GM12878 (cell line): ENCODE measurements at regions not wholly inside any gene's neighbourhood (a gene's known extent, or its start where the extent isn't known, plus 50 kb on each side); places are given as distances from the start of the nearest gene placed in this dataset.

ENCODE experiments used
- ATAC-seq: fragments of 200-7000 bp; cut with Tn5 transposase; 3 replicates; pipeline ENCODE4 v1.9.1; 2020; ENCODE audit warnings: mild to moderate bottlenecking, moderate library complexity
- BruUV-seq: library from RNA; stranded (reverse); fragments of 400-500 nt; replicated peaks from 2 replicates; lab custom pipeline; 2021; lab: Mats Ljungman, UMichigan
- CTCF ChIA-PET: fragments of 300-600 bp; sonication (Branson Sonifier 250); formaldehyde crosslinking; extraction: SDS; loops from one replicate; lab custom pipeline; 2021; ENCODE audit warnings: inconsistent platforms; lab: Yijun Ruan, JAX
- POLR2A ChIA-PET: fragments of 350-600 bp; formaldehyde crosslinking; extraction: SDS; loops from one replicate; lab custom pipeline; 2021; ENCODE audit warnings: inconsistent platforms; lab: Charles Lee
- RAD21 ChIA-PET: fragments of 300-600 bp; sonication (Branson Sonifier 250); formaldehyde crosslinking; loops from one replicate; lab custom pipeline; 2023; ENCODE audit warnings: antibody characterized with exemption; ENCODE audit not compliant: unreplicated experiment; lab: Charles Lee
- SMC1A ChIA-PET: fragments of 300-600 bp; sonication (Branson Sonifier 250); formaldehyde crosslinking; loops from one replicate; lab custom pipeline; 2023; ENCODE audit not compliant: unreplicated experiment, uncharacterized antibody; lab: Charles Lee
- DNase-seq: peaks from one replicate; pipeline ENCODE4 v3.0.0-alpha.2; 2011; ENCODE audit warnings: low read depth, low spot score
- FAIRE-seq: peaks from 3 replicates; lab custom pipeline; 2011; peaks lifted over from hg19 to GRCh38; lab: Jason Lieb, UNC
- H2AFZ ChIP-seq: 2 replicates; pipeline ENCODE4 v1.6.0; 2011; ENCODE audit warnings: low read depth, low read length, control low read depth; ENCODE audit not compliant: control insufficient read depth
- H3K27ac ChIP-seq: 2 replicates; pipeline ENCODE4 v1.5.1; 2011; ENCODE audit warnings: control low read depth; ENCODE audit not compliant: control insufficient read depth, insufficient read depth
- H3K27me3 ChIP-seq, 2 experiments: replicated peaks in 1 of 2; 2 replicates each; pipeline versions ENCODE4 v1.6.0 to v1.6.1; 2011; ENCODE audit warnings: low read length in 1 of 2; ENCODE audit not compliant: control insufficient read depth in 2 of 2, insufficient read depth in 2 of 2
- H3K36me3 ChIP-seq, 2 experiments: 2 replicates each; pipeline ENCODE4 v1.5.1; 2011; ENCODE audit warnings: low read length in 1 of 2; ENCODE audit not compliant: control insufficient read depth in 2 of 2, insufficient read depth in 2 of 2
- H3K4me1 ChIP-seq: 2 replicates; pipeline ENCODE4 v1.6.1; 2011; ENCODE audit warnings: mild to moderate bottlenecking, low read length, moderate library complexity, mixed read lengths; ENCODE audit not compliant: control insufficient read depth, insufficient read depth
- H3K4me2 ChIP-seq: 2 replicates; pipeline ENCODE4 v1.6.0; 2011; ENCODE audit warnings: control low read depth; ENCODE audit not compliant: control insufficient read depth, insufficient read depth
- H3K4me3 ChIP-seq: fragments of 200-600 bp; sonication (generic); 2 replicates; pipeline ENCODE4 v1.5.1; 2016
- H3K79me2 ChIP-seq: 2 replicates; pipeline ENCODE4 v1.6.0; 2011; ENCODE audit warnings: low read length; ENCODE audit not compliant: control insufficient read depth, insufficient read depth
- H3K9ac ChIP-seq: 2 replicates; pipeline ENCODE4 v1.8.0; 2011; ENCODE audit warnings: low read length, control low read depth, mixed read lengths; ENCODE audit not compliant: control insufficient read depth, insufficient read depth
- H3K9me3 ChIP-seq: replicated peaks from 3 replicates; pipeline ENCODE4 v1.5.1; 2011; ENCODE audit warnings: mild to moderate bottlenecking, low read length; ENCODE audit not compliant: control insufficient read depth, insufficient read depth
- H4K20me1 ChIP-seq: 2 replicates; pipeline ENCODE4 v1.6.0; 2011; ENCODE audit not compliant: control insufficient read depth, insufficient read depth
- CREB1 ChIP-seq: IDR thresholded peaks from 2 replicates; pipeline ENCODE4 v1.6.1; 2012; ENCODE audit warnings: low read depth, mild to moderate bottlenecking, inconsistent platforms
- E2F8 ChIP-seq: fragments of 450-650 bp; IDR thresholded peaks from 2 replicates; pipeline ENCODE4 v1.6.1; 2018; ENCODE audit warnings: mild to moderate bottlenecking, low read depth, moderate library complexity; ENCODE audit not compliant: partially characterized antibody
- FOS ChIP-seq: IDR thresholded peaks from 3 replicates; pipeline ENCODE4 v1.6.1; 2011; ENCODE audit warnings: borderline replicate concordance; ENCODE audit not compliant: insufficient read length; ENCODE audit errors: extremely low read depth
- HSF1 ChIP-seq: fragments of 150-350 bp; IDR thresholded peaks from 2 replicates; pipeline ENCODE4 v1.6.1; 2014; ENCODE audit warnings: mild to moderate bottlenecking, low read depth, low read length
- KLF5 ChIP-seq: fragments of 450-650 bp; IDR thresholded peaks from 2 replicates; pipeline ENCODE4 v1.6.1; 2014; ENCODE audit warnings: mild to moderate bottlenecking; ENCODE audit not compliant: partially characterized antibody
- WGBS: methylation state at CpG from one replicate; pipeline ENCODE4 v1.1.6; 2016; ENCODE audit warnings: low lambda C conversion rate; ENCODE audit not compliant: insufficient replicate concordance, insufficient coverage; ENCODE audit errors: missing lambda C conversion rate; 5-methylcytosine and 5-hydroxymethylcytosine counted together
- in situ Hi-C: fragments of 300-500 bp; cut with MboI; formaldehyde crosslinking; loops from 9 replicates; pipeline ENCODE4 v1.14.3; 2018; ENCODE audit warnings: mixed read lengths
- intact Hi-C: fragments of 100-400 bp; cut with micrococcal nuclease; formaldehyde crosslinking; loops from one replicate; pipeline ENCODE4 v1.14.2; 2022; ENCODE audit not compliant: unreplicated experiment

- Histone ChIP-seq H3K4me2 (no peak overlapping the region), H3K79me2 (no peaks in the 10 kb centered on the region), H3K36me3 (no peaks in the 10 kb centered on the region), H4K20me1 (no peaks in the 10 kb centered on the region), H2AFZ (no peak overlapping the region), H3K27me3 (no peaks in the 10 kb centered on the region), H3K9me3 (no peaks in the 10 kb centered on the region), H3K4me3 (no peak overlapping the region), H3K9ac (no peak overlapping the region), H3K4me1 (no peaks in the 10 kb centered on the region), H3K27ac (no peak overlapping the region)
- in situ Hi-C loops (no loop called here), intact Hi-C loops (no loop called here)
- WGBS: 5% methylated on average over 3 of the region's 3 CpGs
- ChIA-PET CTCF (no interaction called here), RAD21 (no interaction called here), SMC1A (no interaction called here), POLR2A (no interaction called here)
- TF ChIP-seq CREB1: no peak
- TF ChIP-seq FOS: no peak
- no peak for TF ChIP-seq HSF1
- TF ChIP-seq KLF5: no peak
- no TSS peak for BruUV-seq
- DNase-seq (no peak), FAIRE-seq (no peak), ATAC-seq (no peak)
Measured at GRCh38 chr3:144923046-144923775, 951.6 kb downstream of the DIPK2A start.

- no peak for DNase-seq
- WGBS: 25% methylated on average over 2 of the region's 2 CpGs
- intact Hi-C loops: no loop called here
- H3K27me3 ChIP-seq: no peaks in the 10 kb centered on the region
- no peak overlapping the region for H3K9ac ChIP-seq
- ChIA-PET POLR2A (no interaction called here), RAD21 (no interaction called here), CTCF (no interaction called here), SMC1A (no interaction called here)
- H3K79me2 ChIP-seq: no peaks in the 10 kb centered on the region
- H3K27ac ChIP-seq: no peak overlapping the region
- H2AFZ ChIP-seq: no peak overlapping the region
- no peaks in the 10 kb centered on the region for H3K36me3 ChIP-seq
- ATAC-seq: no peak
- no peak overlapping the region for H3K4me3 ChIP-seq
- TF ChIP-seq E2F8: no peak
- H3K4me2 ChIP-seq: no peak overlapping the region
- H3K4me1 ChIP-seq: no peaks in the 10 kb centered on the region
- H3K9me3 ChIP-seq: no peaks in the 10 kb centered on the region
- FAIRE-seq: no peak
- H4K20me1 ChIP-seq: no peaks in the 10 kb centered on the region
- in situ Hi-C loops: no loop called here
- no TSS peak for BruUV-seq
Measured at GRCh38 chr3:144930431-144930830, 958.8 kb downstream of the DIPK2A start.
